Activated T-cell treated with anti-CD3 and anti-CD28 coated beads, Interleukin-2, amount 50 U/mL, for 72 hours (primary cell): ENCODE measurements at regions not wholly inside any gene's neighbourhood (a gene's known extent, or its start where the extent isn't known, plus 50 kb on each side); places are given as distances from the start of the nearest gene placed in this dataset.
A peak's percentile ranks its signal among the peaks of the same experiment; 100 is the strongest.
"Not testable (repeated sequence)": the region's sequence is repeated elsewhere in the genome, so short reads cannot be mapped to it uniquely, and the experiment has no call there.

Experiments
- ATAC-seq, 2 donors: fragments of 150-1000 bp; cut with Tn5 transposase; replicated peaks in 1 of 2; 2 replicates each; pipeline ENCODE4 v1.10.0; 2021; ENCODE audit warnings: moderate library complexity in 2 of 2, mild to moderate bottlenecking in 1 of 2
- DNase-seq, 2 donors: peaks; one replicate each; pipeline ENCODE4 v3.0.0; 2021 to 2022; ENCODE audit warnings: mixed read lengths in 1 of 2
- H3K27ac Mint-ChIP-seq: one replicate; pipeline ENCODE4 v1.8.0; 2022; ENCODE audit warnings: mild to moderate bottlenecking, moderate library complexity, mixed read lengths
- H3K27me3 Mint-ChIP-seq: one replicate; pipeline ENCODE4 v1.8.0; 2022; ENCODE audit warnings: low read depth, mixed read lengths
- H3K36me3 Mint-ChIP-seq, 2 donors: one replicate each; pipeline ENCODE4 v1.8.0; 2022; ENCODE audit warnings: mixed read lengths in 2 of 2, mild to moderate bottlenecking in 1 of 2; ENCODE audit not compliant: insufficient read depth in 2 of 2
- H3K4me1 Mint-ChIP-seq: one replicate; pipeline ENCODE4 v1.8.0; 2022; ENCODE audit warnings: low read depth, mixed read lengths
- H3K4me3 Mint-ChIP-seq, 2 donors: one replicate each; pipeline ENCODE4 v1.8.0; 2022; ENCODE audit warnings: mild to moderate bottlenecking in 2 of 2, mixed read lengths in 2 of 2, moderate library complexity in 2 of 2
- H3K9me3 Mint-ChIP-seq, 2 donors: one replicate each; pipeline ENCODE4 v1.8.0; 2022; ENCODE audit warnings: mixed read lengths in 2 of 2

DNA sequence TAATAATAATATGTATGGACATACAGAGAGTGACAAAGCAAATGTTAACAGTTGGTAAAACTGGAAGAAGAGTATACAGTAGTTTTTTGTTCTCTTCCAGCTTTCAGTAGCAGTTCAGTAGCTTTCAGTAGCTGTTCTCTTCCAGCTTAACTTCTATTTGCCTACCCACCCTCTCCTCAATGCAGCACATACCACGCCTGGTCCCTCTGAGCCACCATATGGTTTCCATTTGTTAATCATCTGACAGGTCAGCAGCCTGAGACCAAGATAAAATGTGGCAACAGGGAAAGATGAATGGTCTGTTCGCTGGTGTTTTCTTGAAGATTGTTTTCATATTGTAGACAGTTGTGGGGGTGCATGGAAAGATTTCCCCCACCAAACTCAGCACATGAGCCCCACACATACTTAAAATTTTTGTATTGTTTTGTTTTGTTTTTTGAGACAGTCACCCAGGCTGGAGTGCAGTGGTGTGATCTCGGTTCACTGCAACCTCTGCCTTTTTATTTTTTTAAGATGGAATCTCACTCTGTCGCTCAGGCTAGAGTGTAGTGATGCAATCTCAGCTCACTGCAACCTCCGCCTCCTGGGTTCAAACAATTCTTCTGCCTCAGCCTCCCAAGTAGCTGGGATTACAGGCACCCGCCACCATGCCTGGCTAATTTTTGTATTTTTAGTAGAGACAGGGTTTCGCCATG is 56.8 kb downstream of the ATP6V0E2 start:
- H3K9me3 Mint-ChIP-seq, H3K36me3 Mint-ChIP-seq, H3K27me3 Mint-ChIP-seq: not testable (repeated sequence)

DNA sequence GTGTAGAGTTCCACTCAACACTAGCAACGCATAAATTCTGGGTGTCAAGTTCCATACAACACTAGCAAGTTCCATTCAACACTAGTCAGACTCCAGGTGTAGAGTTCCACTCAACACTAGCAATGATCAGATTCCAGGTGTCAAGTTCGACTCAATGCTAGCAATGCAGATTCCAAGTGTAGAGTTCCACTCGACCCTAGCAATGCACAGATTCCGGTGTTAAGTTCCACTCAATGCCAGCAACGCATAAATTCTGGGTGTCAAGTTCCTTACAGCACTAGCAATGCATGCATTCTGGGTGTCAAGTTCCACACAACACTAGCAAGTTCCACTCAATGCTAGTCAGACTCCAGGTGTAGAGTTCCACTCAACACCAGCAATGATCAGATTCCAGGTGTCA is 60.0 kb downstream of the ATP6V0E2 start:
- H3K9me3 Mint-ChIP-seq, DNase-seq, H3K36me3 Mint-ChIP-seq, H3K27me3 Mint-ChIP-seq, ATAC-seq, H3K4me3 Mint-ChIP-seq, H3K4me1 Mint-ChIP-seq, H3K27ac Mint-ChIP-seq: not testable (repeated sequence)

More for the DNA sequence above, 56.8 kb downstream of the ATP6V0E2 start:
- ATAC-seq, H3K27ac Mint-ChIP-seq, H3K4me1 Mint-ChIP-seq, DNase-seq, H3K4me3 Mint-ChIP-seq: not testable (repeated sequence)

GRCh38 chr7:149947346-149947745 is 73.6 kb downstream of the ATP6V0E2 start:
- H3K27ac Mint-ChIP-seq, H3K4me3 Mint-ChIP-seq, ATAC-seq, H3K9me3 Mint-ChIP-seq, H3K27me3 Mint-ChIP-seq, H3K36me3 Mint-ChIP-seq, H3K4me1 Mint-ChIP-seq, DNase-seq: not testable (repeated sequence)

DNA sequence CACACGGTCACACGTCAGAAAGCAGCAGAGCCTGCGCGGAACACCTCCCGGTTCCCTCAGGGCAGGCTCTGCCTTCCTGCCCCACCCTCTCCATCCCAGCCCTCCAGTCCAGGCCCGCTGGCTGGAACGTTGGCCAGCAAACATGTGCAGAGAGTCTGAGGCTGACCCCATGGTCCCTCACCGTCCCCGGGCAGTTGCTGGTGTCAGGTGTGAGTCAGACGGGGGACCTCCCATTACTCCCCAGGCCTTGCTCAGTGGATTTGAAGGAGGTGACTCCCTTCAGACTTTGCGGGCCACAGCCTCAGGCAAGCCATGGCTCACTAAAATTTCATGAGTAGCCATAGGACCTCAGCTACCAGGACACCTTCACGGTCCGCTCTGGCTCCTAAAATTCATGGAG is 74.7 kb downstream of the ATP6V0E2 start:
- ATAC-seq, H3K36me3 Mint-ChIP-seq, H3K4me1 Mint-ChIP-seq, H3K27ac Mint-ChIP-seq, H3K27me3 Mint-ChIP-seq, H3K4me3 Mint-ChIP-seq, DNase-seq, H3K9me3 Mint-ChIP-seq: not testable (repeated sequence)

DNA sequence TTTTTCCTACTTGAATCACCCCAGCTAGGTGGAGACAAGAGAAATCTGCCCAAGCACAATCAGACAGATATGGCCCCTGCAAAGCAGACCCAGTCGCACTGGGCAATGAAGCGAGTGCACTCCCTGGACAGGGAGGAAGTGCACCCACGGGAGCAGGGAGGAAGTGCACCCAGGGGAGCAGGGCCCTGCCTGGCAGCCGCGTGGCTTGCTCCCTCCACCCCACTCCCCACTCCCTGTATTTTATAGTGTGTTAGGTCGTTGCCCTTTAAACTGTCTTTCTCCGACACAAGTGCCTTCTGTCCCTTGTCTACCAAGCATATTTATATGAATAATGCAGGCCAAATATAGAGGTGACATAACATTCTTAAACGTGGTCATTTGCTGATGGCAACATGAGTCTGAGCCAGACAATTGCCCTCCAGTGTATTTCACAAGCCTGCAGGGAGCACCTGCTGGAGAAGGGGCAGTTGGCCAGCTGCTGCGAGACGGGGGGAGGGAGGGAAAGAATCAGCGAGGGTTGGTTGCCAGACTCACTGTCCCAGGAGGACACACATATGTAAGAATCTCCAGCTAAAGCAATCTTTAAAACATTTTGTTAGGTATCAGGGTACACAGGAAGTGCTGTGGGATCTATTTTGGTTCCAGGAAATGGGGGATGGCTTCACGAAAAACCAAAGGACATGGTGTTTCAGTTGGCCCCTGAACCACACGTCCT is 76.3 kb downstream of the ATP6V0E2 start:
- not testable (repeated sequence) for H3K27me3 Mint-ChIP-seq, H3K27ac Mint-ChIP-seq, H3K9me3 Mint-ChIP-seq, H3K4me1 Mint-ChIP-seq, H3K36me3 Mint-ChIP-seq
- ATAC-seq (peak; percentile 49 to 58), DNase-seq (peak in 1 of 2 donors; percentile 4)
- peak overlapping the region in 1 of 2 donors; percentile 32 for H3K4me3 Mint-ChIP-seq

GRCh38 chr7:149950578-149950924 is 76.8 kb downstream of the ATP6V0E2 start:
- not testable (repeated sequence) for H3K27me3 Mint-ChIP-seq, DNase-seq, H3K27ac Mint-ChIP-seq, H3K4me1 Mint-ChIP-seq, ATAC-seq, H3K9me3 Mint-ChIP-seq, H3K4me3 Mint-ChIP-seq, H3K36me3 Mint-ChIP-seq

DNA sequence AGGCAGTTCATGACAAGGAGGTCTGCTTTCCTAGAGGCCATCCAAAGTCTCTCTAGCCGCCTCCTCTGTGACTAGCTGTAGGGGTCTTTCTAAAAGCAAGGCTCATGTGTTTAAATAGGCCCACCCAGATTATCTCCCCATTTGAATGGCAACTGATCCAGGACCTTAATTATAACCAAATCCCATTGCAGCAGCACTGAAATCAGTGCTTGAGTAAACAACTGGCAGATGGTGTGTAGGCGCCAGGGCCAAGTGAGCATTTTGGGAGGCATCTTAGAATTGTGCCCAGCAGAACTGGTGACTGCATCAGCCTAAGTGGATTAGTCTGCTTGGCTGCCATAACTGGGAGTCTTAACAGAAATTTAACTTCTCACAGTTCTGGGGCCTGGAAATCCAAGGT is 77.8 kb downstream of the ATP6V0E2 start:
- H3K27me3 Mint-ChIP-seq, H3K4me1 Mint-ChIP-seq, ATAC-seq, H3K36me3 Mint-ChIP-seq, H3K9me3 Mint-ChIP-seq, H3K4me3 Mint-ChIP-seq, H3K27ac Mint-ChIP-seq, DNase-seq: not testable (repeated sequence)

DNA sequence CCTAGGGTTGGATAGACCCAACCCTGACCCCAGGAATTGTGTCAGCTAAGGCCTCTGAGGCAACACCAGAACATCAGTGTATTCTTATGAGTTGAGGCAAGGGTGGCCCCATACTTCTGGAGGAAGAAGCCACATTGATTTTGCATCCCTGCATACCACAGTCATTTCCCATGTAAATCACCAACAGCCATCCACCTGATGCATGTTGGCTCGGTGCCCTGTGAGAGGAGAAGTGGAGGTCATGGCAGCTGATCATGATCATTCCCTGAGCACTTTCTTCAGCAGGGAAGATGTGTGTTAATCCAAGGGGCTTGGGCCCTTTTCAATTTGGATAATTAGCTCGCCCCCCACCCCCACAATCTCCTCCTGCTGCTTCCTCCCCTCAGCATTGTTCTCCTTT is 85.1 kb downstream of the ATP6V0E2 start:
- not testable (repeated sequence) for DNase-seq, ATAC-seq, H3K27me3 Mint-ChIP-seq, H3K4me3 Mint-ChIP-seq, H3K27ac Mint-ChIP-seq
- H3K9me3 Mint-ChIP-seq, result peaks cover 13 to 16% of the 10 kb centered on the region in 2 donors
- peaks cover 11% of the 10 kb centered on the region for H3K4me1 Mint-ChIP-seq
- peaks cover 13 to 15% of the 10 kb centered on the region in 2 donors for H3K36me3 Mint-ChIP-seq

DNA sequence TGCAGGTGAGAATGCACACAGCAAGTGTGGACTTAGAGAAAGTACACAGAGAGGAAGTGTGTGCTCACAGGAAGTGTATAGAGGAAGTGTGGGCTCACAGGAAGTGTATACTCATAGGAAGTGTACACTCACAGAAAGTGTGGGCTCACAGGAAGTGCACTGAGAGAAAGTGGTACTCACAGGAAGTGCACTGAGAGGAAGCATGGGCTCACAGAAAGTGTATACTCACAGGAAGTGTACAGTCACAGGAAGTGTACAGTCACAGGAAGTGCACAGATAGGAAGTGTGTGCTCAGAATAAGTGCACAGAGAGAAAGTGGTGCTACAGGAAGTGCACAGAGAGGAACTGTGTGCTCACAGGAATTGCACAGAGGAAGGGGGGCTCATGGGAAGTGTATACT is 87.1 kb downstream of the ATP6V0E2 start:
- Mint-ChIP-seq H3K9me3 (peaks cover 13 to 17% of the 10 kb centered on the region in 2 donors), H3K36me3 (peaks cover 13 to 15% of the 10 kb centered on the region in 2 donors), H3K4me1 (peaks cover 11% of the 10 kb centered on the region), H3K27ac (peak overlapping the region; percentile 64)
- not testable (repeated sequence) for H3K27me3 Mint-ChIP-seq, H3K4me3 Mint-ChIP-seq
- peak; percentile 55 to 72 for ATAC-seq
- peak in 1 of 2 donors; percentile 6 for DNase-seq

DNA sequence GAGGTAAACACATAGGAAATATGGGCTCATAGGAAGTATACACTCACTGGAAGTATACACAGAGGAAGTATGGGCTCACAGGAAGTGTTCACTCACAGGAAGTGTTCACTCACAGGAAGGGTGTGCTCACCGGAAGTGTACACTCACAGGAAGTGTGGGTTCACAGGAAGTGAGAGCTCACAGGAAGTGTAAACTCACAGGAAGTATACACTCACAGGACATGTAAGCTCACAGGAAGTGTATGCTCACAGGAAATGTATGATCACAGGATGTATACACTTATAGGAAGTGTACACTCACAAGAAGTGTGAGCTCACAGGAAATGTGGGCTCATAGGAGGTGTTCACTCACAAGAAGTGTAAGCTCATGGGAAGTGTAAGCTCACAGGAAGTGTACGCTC is 88.1 kb downstream of the ATP6V0E2 start:
- Mint-ChIP-seq H3K4me1 (peaks cover 11% of the 10 kb centered on the region), H3K27ac (peak overlapping the region; percentile 63), H3K9me3 (peaks cover 12 to 17% of the 10 kb centered on the region in 2 donors), H3K36me3 (peaks cover 13 to 15% of the 10 kb centered on the region in 2 donors)
- H3K4me3 Mint-ChIP-seq, DNase-seq, H3K27me3 Mint-ChIP-seq: not testable (repeated sequence)
- peak; percentile 77 for ATAC-seq

- H3K4me3 Mint-ChIP-seq, ATAC-seq: not testable (repeated sequence)
- peak overlapping the region; percentile 2 for H3K27ac Mint-ChIP-seq
Observed at GRCh38 chr7:149962685-149963319, 89.0 kb downstream of the ATP6V0E2 start.

GRCh38 chr7:149963985-149964384 is 90.2 kb downstream of the ATP6V0E2 start:
- H3K36me3 Mint-ChIP-seq, result peaks cover 13 to 15% of the 10 kb centered on the region in 2 donors
- peaks cover 12 to 17% of the 10 kb centered on the region in 2 donors for H3K9me3 Mint-ChIP-seq
- DNase-seq, H3K27ac Mint-ChIP-seq, H3K4me3 Mint-ChIP-seq, H3K27me3 Mint-ChIP-seq, ATAC-seq: not testable (repeated sequence)
- peaks cover 11% of the 10 kb centered on the region for H3K4me1 Mint-ChIP-seq

More at GRCh38 chr7:149962685-149963319, 89.0 kb downstream of the ATP6V0E2 start:
- Mint-ChIP-seq H3K4me1 (peaks cover 11% of the 10 kb centered on the region), H3K36me3 (peaks cover 13 to 15% of the 10 kb centered on the region in 2 donors), H3K9me3 (peaks cover 12 to 17% of the 10 kb centered on the region in 2 donors)
- DNase-seq, H3K27me3 Mint-ChIP-seq: not testable (repeated sequence)

DNA sequence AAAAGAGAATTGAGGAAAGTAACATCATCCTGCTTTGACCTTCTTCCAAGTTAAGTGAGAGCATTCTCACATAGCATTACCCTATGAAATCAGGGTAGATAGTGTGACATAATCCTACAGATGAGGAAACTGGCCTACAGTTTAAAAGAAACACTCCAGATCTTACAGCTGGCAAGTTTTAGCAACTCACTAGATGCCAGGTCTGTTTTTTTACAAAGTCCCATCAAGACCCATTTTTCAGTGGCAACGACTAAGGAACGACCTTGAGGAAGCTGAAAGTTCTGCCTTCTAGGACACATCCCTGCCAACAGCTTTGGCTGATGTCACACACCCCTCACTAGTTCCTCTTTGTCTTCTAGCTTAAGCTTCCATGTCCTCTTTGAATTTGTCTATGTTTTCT is 92.7 kb downstream of the ATP6V0E2 start:
- peaks cover 5 to 10% of the 10 kb centered on the region in 2 donors for H3K9me3 Mint-ChIP-seq
- H3K4me1 Mint-ChIP-seq, ATAC-seq, H3K4me3 Mint-ChIP-seq, H3K27ac Mint-ChIP-seq, H3K27me3 Mint-ChIP-seq, DNase-seq, H3K36me3 Mint-ChIP-seq: not testable (repeated sequence)
